ENCODE measurements at regions not wholly inside any gene's neighbourhood (a gene's known extent, or its start where the extent isn't known, plus 50 kb on each side); places are given as distances from the start of the nearest gene placed in this dataset.

DNA sequence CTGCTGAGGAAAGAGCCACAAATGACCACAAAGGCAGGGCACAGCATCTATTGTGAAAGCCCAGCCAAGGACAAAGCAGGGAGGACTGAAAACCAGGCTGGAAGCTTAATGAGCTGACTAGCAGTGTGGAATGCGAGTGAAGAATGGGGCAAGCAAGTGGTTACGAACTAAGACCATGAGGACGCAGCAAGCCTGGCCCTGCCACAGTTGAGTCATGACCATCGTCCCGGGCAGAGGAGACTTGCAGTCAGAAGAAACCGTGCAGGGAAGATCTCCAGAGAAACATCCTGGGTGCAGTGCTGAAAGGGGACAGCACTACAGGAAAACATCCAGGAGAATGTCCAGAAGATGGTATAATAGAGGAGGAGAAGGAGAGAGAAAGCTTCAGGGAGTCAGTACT lies 120.5 kb upstream of the GYPC start:
- H3K4me3 Mint-ChIP-seq, result no peak overlapping the region
- H3K36me3 Mint-ChIP-seq (ENCODE audit: low read depth), result no peaks in the 10 kb centered on the region
- TF ChIP-seq, protein P1, sequence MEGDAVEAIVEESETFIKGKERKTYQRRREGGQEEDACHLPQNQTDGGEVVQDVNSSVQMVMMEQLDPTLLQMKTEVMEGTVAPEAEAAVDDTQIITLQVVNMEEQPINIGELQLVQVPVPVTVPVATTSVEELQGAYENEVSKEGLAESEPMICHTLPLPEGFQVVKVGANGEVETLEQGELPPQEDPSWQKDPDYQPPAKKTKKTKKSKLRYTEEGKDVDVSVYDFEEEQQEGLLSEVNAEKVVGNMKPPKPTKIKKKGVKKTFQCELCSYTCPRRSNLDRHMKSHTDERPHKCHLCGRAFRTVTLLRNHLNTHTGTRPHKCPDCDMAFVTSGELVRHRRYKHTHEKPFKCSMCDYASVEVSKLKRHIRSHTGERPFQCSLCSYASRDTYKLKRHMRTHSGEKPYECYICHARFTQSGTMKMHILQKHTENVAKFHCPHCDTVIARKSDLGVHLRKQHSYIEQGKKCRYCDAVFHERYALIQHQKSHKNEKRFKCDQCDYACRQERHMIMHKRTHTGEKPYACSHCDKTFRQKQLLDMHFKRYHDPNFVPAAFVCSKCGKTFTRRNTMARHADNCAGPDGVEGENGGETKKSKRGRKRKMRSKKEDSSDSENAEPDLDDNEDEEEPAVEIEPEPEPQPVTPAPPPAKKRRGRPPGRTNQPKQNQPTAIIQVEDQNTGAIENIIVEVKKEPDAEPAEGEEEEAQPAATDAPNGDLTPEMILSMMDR (IDR thresholded peaks at IDR 0.05; ENCODE audit: unreplicated experiment in 3 of 3), result no peak
- H3K9me3 Mint-ChIP-seq, result peaks cover 8% of the 10 kb centered on the region
- no peak overlapping the region for H3K27ac Mint-ChIP-seq
- H3K27me3 Mint-ChIP-seq (ENCODE audit: low read depth), result no peaks in the 10 kb centered on the region
- H3K4me1 Mint-ChIP-seq, result no peaks in the 10 kb centered on the region

DNA sequence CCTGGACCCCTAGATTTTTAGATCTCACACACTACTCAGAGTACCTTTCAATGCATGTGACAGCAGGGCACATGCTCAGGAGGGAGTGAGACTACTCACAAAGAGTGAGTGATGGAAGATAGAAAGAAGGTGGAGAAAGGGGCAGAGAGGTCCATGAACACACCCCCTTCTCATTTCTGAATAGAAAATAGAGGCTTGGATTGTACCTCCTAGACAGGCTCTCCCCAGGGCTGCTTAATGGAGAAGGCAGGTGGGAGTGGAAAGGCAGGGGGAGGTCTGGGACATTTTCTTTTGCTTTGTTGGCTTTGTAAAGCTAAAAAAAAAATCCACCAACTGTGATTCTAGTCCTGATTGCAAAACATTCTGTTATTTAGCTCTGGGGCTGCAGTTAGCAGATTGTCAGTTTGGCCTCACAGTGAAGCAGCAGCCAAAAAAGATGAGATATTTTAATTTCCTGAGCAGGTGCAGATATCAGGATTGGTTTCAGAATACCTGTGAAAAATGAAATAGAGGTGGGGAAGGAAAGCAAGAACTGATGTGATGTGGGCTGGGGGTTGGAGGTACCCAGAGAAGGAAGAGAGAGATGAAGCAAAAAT lies 119.3 kb upstream of the GYPC start:
- Mint-ChIP-seq H3K4me1 (no peaks in the 10 kb centered on the region), H3K27ac (no peak overlapping the region), H3K9me3 (peaks cover 8% of the 10 kb centered on the region), H3K36me3 (ENCODE audit: low read depth) (no peaks in the 10 kb centered on the region), H3K27me3 (ENCODE audit: low read depth) (no peaks in the 10 kb centered on the region), H3K4me3 (no peak overlapping the region)
- TF ChIP-seq, protein P1 (IDR thresholded peaks at IDR 0.05; ENCODE audit: unreplicated experiment in 3 of 3), result no peak

DNA sequence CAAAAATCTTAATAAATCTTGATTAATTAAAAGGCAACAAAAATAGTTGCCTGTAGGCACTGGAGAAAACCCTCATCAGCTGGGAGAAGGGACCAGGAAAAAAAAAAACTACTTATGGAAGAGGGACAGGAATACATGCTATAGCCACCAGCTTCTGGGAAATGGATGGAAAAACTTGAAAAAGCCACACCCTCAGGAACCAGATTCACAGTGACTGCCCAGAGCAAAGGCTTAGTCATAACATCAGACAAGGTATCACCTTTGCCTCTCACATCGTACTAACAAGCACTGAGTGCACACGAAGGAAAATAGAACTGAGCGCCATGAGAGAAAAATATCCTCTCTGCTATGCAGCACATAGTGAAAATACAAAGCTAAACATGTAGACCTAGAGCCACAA lies 116.9 kb upstream of the GYPC start:
- Mint-ChIP-seq H3K27me3 (ENCODE audit: low read depth) (no peaks in the 10 kb centered on the region), H3K27ac (no peak overlapping the region), H3K9me3 (peaks cover 24% of the 10 kb centered on the region), H3K4me1 (no peaks in the 10 kb centered on the region), H3K36me3 (ENCODE audit: low read depth) (peaks cover 6% of the 10 kb centered on the region), H3K4me3 (no peak overlapping the region)
- TF ChIP-seq, protein P1 (IDR thresholded peaks at IDR 0.05; ENCODE audit: unreplicated experiment in 3 of 3), result no peak

DNA sequence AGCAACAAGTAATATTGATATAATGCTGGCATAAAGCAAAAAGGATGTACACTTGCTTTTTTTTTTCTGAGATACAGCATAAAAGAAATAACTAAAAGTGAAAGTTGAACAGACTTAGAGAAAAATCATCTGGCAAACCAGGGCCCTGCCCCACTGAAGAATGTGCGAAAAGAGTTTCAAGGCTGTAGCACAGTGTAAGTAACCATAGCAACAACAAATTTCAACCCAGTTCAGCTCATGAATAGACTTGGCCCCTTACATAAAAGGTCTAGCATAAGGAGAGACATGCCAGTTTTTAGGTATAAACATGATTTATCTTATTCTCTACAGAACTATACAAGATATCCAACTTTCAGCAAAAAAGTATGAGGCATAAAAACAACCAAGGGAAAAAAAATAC lies 113.7 kb upstream of the GYPC start:
- Mint-ChIP-seq H3K27me3 (ENCODE audit: low read depth) (no peaks in the 10 kb centered on the region), H3K4me3 (no peak overlapping the region), H3K36me3 (ENCODE audit: low read depth) (peaks cover 6% of the 10 kb centered on the region), H3K9me3 (peaks cover 28% of the 10 kb centered on the region), H3K4me1 (no peaks in the 10 kb centered on the region), H3K27ac (no peak overlapping the region)
- TF ChIP-seq, protein P1 (IDR thresholded peaks at IDR 0.05; ENCODE audit: unreplicated experiment in 3 of 3), result no peak

DNA sequence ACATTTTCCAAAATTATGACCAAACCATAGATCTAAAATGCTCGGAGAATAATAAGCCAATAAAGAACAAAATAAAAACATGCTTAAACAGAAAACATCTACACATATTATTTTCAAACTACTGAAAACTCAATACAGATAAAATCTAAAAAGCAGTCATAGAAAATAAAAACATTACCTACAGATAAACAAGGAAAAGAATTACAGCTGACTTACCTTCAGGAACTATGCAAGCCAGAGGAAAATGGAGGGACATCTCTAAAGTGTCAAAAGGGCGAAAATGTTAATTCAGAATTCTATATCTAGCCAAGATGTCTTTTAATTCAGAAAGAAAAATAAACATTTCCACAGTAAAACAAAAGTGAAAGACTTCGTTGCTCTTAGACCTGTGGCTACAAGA lies 112.9 kb upstream of the GYPC start:
- Mint-ChIP-seq H3K4me3 (no peak overlapping the region), H3K27ac (no peak overlapping the region), H3K36me3 (ENCODE audit: low read depth) (peaks cover 6% of the 10 kb centered on the region), H3K27me3 (ENCODE audit: low read depth) (no peaks in the 10 kb centered on the region), H3K9me3 (peaks cover 28% of the 10 kb centered on the region), H3K4me1 (no peaks in the 10 kb centered on the region)
- TF ChIP-seq, protein P1 (IDR thresholded peaks at IDR 0.05; ENCODE audit: unreplicated experiment in 3 of 3), result no peak

DNA sequence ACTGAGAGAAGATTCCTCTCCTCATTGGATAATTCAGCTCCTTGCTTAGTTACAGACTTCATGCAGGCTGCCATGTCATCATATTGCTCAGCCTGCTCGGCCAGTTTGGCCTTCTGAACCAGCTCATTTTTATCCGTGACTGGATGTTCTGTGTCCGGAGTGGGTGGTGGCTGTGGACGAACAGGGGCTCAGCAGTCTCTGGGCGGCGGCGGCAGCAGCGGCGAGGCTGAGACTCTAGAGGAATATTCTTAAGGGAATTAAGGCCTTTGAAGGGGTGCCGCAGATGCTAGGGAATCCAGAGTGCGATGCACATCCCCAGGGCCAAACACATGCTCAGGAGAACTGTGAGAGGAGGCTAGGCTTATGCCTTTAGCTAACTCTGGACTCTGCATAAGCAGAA lies 97.9 kb upstream of the GYPC start:
- Mint-ChIP-seq H3K4me1 (peaks cover 13% of the 10 kb centered on the region), H3K9me3 (peaks cover 20% of the 10 kb centered on the region), H3K4me3 (no peak overlapping the region), H3K27ac (no peak overlapping the region), H3K36me3 (ENCODE audit: low read depth) (no peaks in the 10 kb centered on the region), H3K27me3 (ENCODE audit: low read depth) (no peaks in the 10 kb centered on the region)
- TF ChIP-seq, protein P1 (IDR thresholded peaks at IDR 0.05; ENCODE audit: unreplicated experiment in 3 of 3), result no peak
